Stimulated activated CD8-positive, alpha-beta memory T cell treated with anti-CD3 and anti-CD28 coated beads, Interleukin-4, amount 100 ng/mL, for 48 hours (primary cell): ENCODE measurements at regions not wholly inside any gene's neighbourhood (a gene's known extent, or its start where the extent isn't known, plus 50 kb on each side); places are given as distances from the start of the nearest gene placed in this dataset.
"Not testable (repeated sequence)": the region's sequence is repeated elsewhere in the genome, so short reads cannot be mapped to it uniquely, and the experiment has no call there.

Experiments
- DNase-seq: peaks from one replicate; pipeline ENCODE4 v3.0.0-alpha.2; 2020

DNA sequence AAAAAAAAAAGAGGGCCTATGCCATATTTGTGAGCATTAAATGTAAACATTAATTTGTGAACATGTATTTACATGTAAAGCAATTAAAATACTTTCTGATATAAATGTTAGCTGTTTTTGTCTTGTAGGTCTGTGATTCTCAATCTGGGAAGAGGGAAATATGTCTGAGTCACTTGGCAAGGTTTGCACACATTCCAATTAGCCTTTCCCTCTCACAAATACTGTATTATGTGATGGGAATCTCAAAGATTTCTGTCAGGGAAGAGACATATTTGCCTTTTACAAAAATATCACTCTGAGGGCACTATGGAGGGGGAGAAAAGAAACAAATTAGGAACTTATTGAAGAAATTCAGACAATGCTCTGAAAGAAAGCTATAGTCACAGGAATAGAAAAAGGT is 483.6 kb downstream of the GBE1 start:
- no peak for DNase-seq

DNA sequence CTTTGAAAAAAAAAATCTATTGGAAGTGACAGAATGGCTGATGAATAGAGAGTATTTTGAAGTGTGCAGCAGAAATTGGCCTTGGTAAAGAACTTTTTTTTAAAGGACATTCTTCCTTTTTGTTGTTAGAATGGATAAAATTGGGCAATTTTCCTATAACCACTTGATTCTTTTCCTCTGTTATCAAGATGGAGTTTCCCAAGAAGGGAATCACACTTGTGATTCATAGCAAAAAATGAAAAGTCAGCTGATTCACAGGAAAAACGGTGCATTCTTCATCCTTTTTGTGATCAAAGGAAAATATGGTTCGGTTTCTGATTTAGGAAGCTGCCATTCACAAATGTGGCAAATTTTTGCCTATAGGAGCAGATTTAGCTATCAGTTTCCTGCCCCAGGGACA is 486.8 kb downstream of the GBE1 start:
- no peak for DNase-seq

DNA sequence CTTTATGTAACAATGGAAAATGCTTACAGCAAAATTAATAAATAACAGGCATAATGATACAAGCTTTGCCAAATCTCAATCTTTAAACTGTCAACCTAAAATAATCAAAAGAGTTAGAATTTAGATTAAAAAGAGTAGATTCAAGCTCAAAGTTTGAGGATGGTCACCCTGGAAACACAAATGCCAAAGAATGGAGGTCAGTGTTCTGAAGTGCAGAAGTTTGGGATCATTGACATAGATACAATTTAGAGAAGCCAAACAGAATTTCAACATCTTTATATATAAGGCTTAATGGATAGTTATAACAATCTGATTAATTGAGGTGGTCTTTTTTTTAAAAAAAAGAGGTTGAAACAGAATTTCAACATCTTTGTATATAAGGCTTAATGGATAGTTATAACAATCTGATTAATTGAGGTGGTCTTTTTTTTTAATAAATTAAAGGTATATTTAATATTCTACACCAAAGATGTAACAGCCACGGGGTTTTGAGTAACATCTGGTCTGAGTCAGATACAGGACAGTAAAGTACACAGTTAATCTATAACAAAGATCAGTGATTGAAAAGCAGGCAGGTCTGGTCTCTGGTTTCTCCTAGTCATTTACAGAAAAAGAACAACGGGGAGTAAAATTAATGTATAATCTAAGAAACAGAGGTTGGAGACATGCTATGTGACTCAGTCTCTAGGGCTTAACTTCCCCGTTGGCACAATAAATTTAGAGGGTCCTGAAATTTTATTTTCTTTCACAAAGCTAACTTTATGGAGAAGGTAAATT is 490.7 kb downstream of the GBE1 start:
- no peak for DNase-seq

GRCh38 chr3:81268526-81268925 is 492.9 kb downstream of the GBE1 start:
- DNase-seq: no peak

DNA sequence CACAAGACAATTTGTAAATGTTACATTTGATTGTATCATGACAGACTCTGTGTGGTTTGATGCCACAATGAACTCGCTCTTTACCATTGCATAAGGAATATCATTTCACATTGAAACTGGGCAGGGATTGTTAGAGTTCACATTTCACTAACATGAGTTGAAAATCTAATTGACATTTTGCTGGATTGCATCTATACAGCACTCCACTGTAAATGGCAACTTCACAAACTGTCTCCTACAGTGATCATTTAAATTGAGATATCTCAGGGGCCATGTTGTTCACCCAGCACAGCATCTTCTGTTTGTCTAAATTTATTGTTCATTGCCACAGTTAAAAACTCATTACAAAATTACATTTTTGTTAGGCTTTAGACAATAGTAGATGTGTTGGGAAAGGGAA is 499.4 kb downstream of the GBE1 start:
- DNase-seq: no peak

DNA sequence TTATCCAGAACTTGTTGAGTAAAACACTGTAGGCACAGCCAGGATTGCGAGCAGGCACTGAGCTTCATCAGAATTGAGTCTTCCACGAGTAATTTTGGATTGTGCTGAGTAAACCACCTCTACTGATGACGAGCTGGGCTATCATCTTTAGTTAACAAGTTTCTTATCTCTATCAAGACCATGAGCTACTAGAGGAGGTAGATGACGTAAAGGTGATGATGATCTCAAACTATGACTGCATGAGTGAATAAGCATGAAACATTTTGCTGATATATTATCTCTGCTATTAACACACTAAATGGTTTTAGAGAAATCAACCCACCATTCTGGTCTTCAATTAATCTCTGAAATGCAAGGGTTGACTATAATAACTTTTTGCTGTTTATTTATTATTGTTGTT is 506.0 kb downstream of the GBE1 start:
- no peak for DNase-seq

DNA sequence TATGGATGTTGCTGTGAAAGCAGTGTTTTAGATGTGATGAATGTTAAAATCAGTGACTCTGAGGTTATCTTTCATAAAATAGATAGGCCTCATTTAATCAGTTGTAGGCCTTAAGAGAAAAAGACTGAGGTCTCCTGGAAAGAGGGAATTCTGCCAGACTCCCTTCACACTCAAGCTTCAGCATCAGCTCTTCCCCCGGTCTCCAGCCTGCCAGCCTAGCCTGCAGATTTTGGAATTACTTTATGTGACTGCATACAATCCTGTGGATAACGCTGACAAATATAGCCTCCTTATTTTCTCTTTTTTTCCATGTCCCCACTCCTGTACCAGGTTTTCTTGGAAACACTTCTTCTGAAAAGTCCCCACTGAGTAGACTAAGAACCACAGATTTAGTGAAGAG is 510.3 kb downstream of the GBE1 start:
- no peak for DNase-seq

DNA sequence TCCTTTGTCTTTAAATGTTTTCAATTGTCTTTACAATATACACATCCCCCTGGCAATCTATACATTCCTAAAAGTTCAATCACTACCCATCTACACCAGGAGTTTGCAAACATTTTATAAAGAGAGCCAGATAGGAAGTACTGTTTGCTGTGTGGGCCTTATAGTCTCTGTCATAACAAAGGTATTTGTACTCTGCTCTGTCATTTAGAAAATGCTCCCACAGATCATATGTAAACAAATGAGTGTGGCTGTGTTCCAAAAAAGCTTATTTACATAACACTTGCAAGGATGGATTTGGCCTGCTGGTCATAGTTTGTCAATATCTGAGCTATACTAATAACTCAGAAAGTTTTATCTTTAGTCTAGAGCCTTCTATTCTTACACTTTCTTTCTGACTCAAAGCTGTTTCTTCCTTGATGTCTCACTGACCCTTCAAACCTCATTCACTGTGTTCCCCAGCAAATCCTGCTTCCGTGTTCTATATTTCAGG is 511.9 kb downstream of the GBE1 start:
- DNase-seq: no peak

- DNase-seq: no peak
These were observed 515.9 kb downstream of the GBE1 start for GRCh38 chr3:81245501-81245900.

DNA sequence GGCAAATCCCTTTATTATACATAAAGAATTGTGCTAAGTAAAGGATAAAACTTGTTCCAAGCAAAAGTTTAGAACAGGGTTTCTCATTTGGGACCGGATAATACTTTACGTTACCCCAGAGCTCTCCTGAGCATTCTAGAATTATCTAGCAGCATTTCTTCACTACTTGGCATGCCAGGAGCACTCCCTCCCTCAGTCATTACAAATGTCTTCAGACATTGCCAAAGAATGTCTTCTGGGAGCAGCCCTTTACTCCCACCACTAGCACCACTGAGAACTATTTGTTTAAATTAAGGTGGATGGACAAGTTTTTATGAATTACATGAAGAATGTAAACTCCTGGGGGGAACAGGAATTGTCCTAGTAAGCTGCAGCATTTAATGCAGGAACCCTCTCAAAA is 516.4 kb downstream of the GBE1 start:
- no peak for DNase-seq

DNA sequence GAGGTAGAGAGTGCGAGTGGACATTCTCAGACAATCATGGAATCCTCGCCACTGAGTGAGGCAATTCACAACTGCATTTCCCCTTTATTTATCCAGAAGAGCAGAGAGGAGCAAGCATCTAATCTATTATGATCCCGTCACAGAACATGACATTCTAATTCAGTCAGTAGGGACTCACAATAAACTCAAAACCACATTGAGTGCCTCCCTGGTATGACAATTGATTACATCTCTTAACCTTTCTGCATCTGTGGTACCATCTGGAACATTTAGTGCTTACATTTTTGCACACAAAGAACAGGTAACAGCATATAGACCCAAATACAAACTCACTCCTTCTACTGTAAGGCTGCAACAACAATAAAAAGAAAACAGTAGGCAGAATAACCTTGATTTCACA is 517.2 kb downstream of the GBE1 start:
- DNase-seq: no peak

- DNase-seq: no peak
These were observed 518.6 kb downstream of the GBE1 start for GRCh38 chr3:81242871-81243270.

GRCh38 chr3:81237181-81237580 is 524.3 kb downstream of the GBE1 start:
- no peak for DNase-seq

DNA sequence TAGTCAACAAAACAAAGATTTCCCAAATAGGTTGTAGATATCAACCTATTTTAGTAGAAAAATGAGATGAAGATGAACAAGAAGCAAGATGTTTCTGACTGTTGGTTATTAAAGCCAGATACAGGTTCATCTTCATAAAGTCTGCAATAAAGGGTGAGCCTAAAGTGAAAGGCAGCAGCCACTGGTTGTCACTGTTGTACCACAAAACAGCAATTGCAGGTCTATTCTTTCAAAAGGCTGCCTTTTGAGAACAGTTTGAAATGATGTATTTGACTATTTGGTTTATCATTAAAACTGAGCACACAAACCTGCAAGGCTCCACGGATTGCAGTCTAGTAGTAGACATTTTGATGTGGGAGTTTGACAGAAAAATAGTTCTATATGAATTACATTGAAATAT is 543.4 kb downstream of the GBE1 start:
- DNase-seq: no peak

GRCh38 chr3:81217101-81217500 is 544.3 kb downstream of the GBE1 start:
- no peak for DNase-seq

DNA sequence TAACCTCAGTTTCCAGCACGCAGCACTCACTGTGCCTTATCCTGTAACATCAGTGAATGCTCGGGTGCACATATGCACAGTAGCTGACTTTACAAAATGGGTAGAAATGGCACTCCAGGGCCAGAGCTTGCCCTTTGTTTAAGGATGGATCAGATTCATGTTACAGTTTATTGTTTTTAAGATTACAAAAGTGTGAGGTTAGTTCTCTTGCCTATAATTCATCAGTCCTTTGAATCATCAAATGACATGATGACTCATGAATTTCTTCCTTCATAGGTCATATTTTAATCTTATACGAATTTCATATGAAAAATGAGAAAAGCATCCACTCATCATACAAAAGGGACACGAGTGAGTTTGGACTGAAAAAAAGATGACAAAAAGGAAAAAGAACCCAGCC is 545.3 kb downstream of the GBE1 start:
- DNase-seq: no peak

- DNase-seq: no peak
These were observed 546.8 kb downstream of the GBE1 start for GRCh38 chr3:81214631-81215030.

DNA sequence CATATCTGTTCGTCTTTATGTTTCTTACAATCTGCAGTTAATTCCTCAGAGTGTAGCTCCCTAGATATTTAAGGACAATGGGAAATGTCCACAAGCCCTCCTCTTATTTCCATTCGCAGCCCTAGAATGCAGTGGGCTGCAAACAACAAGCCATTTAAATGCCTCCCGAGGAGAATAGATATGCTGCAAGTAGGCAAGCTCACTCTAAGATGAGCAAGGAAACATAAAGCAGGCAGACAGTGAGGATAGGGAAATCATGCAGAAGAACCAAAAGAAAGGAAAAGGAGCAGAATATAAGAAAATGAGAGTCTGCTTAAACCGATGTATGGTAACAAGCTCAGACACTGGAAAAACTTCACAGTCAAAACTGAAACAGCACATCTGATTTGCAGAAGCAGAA is 561.9 kb downstream of the GBE1 start:
- no peak for DNase-seq

DNA sequence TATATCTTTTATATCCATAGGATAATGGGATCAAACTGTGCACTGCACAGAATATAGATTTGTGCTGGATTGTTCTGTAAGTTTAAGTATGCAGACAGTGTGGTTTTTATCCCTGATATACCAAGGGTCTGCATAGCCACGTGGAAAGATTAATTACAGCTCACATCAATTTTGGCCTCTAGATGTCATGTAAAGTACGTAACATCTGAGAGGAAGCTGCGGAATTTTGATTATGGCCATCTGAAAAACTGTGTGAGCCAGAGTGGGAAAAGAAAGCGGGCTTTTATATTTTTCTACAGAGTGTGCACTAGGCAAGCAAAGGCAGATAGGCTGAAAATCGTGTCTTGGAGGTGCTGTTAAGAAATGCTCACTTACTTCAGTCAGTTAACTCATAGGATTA is 562.7 kb downstream of the GBE1 start:
- DNase-seq: no peak

DNA sequence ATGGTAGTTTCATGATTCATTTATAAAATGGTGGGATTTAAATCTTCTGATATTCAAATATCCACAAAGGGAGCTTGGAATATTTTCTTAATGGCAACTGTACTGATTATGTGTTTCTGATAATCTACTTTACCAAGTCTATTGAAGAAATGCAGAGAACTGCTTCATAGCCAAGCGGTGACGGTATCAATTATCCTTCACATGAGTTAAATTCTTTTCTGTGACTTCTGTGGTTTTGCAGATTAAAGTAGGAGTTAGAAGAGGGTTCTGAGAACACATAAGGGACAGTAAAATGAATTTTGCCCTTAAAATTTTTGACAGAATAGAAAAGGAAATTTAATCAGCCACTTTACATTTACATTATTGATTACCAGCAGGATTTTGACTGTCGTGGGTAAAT is 563.2 kb downstream of the GBE1 start:
- DNase-seq: no peak

DNA sequence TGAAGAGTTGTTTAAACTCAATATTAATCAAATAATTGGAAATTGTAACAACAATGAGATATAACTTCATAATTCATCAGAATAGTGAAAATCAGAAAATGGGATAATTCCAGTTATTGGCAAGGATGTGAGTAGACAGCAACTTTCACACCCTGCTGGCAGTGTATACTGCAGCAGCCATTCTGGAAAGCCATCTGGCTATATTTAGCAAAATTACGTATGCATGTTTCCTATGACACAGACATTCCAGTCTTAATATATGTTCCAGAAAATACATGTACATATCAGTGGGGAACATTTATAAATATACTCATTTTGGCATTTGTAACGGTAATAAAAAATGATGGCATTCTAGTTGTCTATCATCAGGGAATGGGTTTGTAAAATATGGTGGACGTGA is 564.1 kb downstream of the GBE1 start:
- no peak for DNase-seq

- no peak for DNase-seq
These were observed 566.0 kb downstream of the GBE1 start for GRCh38 chr3:81195478-81195877.

DNA sequence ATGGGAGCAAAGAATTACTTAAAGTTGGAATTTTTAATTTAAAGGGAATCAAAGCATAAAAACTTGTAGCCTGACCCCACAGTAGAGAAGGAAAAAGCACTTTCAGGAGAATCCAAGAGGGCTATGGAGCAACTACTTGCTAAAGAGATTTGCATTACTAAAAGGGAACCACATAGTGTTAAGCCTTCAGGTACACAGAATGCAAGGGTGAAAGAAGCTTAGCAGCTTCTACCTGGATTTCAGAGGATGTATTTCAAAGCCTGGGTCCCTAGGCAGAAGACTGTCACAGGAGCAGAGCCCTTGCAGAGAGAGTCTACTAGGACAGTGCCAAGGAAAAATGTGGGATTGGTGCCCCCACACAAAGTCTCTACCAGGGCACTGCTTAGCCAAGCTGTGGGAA is 575.0 kb downstream of the GBE1 start:
- no peak for DNase-seq

GRCh38 chr3:81182086-81182875 is 579.2 kb downstream of the GBE1 start:
- not testable (repeated sequence) for DNase-seq

GRCh38 chr3:81173514-81173913 is 587.9 kb downstream of the GBE1 start:
- DNase-seq: no peak
